ENCODE measurements at regions not wholly inside any gene's neighbourhood (a gene's known extent, or its start where the extent isn't known, plus 50 kb on each side); places are given as distances from the start of the nearest gene placed in this dataset.
"Not testable (repeated sequence)": the region's sequence is repeated elsewhere in the genome, so short reads cannot be mapped to it uniquely, and the experiment has no call there.

DNA sequence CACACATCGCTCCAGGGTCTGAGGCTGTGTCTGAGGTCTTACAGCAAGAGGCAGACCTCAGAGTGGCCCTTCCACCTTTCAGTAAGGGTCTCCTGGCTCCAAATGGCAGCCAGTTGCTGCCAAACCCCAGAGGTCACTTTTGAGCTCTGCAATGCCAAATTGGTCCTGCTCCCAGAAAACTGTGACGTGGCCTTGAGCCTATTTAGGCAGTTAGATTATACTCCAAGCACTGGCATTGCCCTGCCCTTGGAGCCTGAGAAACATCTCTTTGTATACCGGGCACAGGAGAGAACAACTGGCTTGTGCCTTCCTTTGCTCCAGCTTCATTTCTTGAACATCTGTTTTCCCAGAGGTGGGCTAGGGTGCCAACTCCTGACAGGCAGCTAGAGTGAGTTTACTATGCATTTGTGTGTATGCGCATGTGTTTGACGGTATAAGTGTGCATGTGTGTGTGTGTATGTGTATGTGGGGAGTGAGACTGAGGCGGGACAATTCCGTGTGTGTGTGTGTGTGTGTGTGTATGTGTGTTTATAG lies 134.5 kb downstream of the IER5 start:
- no peak overlapping the region for H3K14ac ChIP-seq (ENCODE audit: low read length)
- no peaks in the 10 kb centered on the region for H3K9me3 ChIP-seq (ENCODE audit: insufficient read depth, low read depth, low read length)
- H3K4me1 ChIP-seq (ENCODE audit: control insufficient read depth in 1 of 2, insufficient read depth in 2 of 2, low read length in 2 of 2): peaks cover 0 to 4% of the 10 kb centered on the region in 2 experiments
- H2BK120ac ChIP-seq (ENCODE audit: insufficient read depth, low read length, poor library complexity): no peak overlapping the region
- no peaks in the 10 kb centered on the region for H3K79me1 ChIP-seq (ENCODE audit: low read length)
- H2AK5ac ChIP-seq (ENCODE audit: low read length): no peak overlapping the region
- no peak overlapping the region for H3K18ac ChIP-seq (ENCODE audit: low read length)
- H3K4ac ChIP-seq (ENCODE audit: low read depth, low read length): no peak overlapping the region
- no peaks in the 10 kb centered on the region for H3K27me3 ChIP-seq (ENCODE audit: insufficient read depth, low read length)
- H3K36me3 ChIP-seq (ENCODE audit: control insufficient read depth in 1 of 2, insufficient read depth in 2 of 2, low read length in 2 of 2): no peaks in the 10 kb centered on the region
- H3K9ac ChIP-seq (ENCODE audit: low read length): no peak overlapping the region
- no peak overlapping the region for H4K8ac ChIP-seq (ENCODE audit: low read depth, low read length)
- H2AFZ ChIP-seq (ENCODE audit: insufficient read depth, low read length, poor library complexity): no peak overlapping the region
- WGBS (ENCODE audit: extremely low coverage, insufficient coverage, insufficient read length): no CpG with 5 or more reads among the region's 7 CpGs
- H3K4me3 ChIP-seq (ENCODE audit: low read depth, low read length): no peak overlapping the region
- H3K4me2 ChIP-seq (ENCODE audit: low read length): no peak overlapping the region
- DNase-seq: no peak
- H4K91ac ChIP-seq (ENCODE audit: low read depth, low read length): no peak overlapping the region
- no peak overlapping the region for H2BK5ac ChIP-seq (ENCODE audit: low read depth, low read length, poor library complexity)
- H3K23ac ChIP-seq (ENCODE audit: low read length): no peak overlapping the region
- no peaks in the 10 kb centered on the region for H3K79me2 ChIP-seq (ENCODE audit: control insufficient read depth, insufficient read depth, low read length, poor library complexity)
- no peak overlapping the region for H3K27ac ChIP-seq (ENCODE audit: low read depth, low read length)
- H4K12ac ChIP-seq (ENCODE audit: low read depth, low read length): no peak overlapping the region
- H2BK12ac ChIP-seq (ENCODE audit: low read length): no peak overlapping the region

DNA sequence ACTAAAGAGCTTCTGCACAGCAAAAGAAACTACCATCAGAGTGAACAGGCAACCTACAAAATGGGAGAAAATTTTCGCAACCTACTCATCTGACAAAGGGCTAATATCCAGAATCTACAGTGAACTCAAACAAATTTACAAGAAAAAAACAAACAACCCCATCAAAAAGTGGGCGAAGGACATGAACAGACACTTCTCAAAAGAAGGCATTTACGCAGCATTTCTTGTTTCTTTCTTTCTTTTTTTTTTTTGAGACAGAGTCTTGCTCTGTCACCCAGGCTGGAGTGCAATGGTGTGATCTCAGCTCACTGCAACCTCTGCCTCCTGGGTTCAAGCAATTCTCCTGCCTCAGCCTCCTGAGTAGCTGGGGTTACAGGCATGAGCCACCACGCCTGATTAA lies 138.2 kb downstream of the IER5 start:
- H3K4me2 ChIP-seq (ENCODE audit: low read length); H3K79me2 ChIP-seq (ENCODE audit: control insufficient read depth, insufficient read depth, low read length, poor library complexity); H3K23ac ChIP-seq (ENCODE audit: low read length); H2BK5ac ChIP-seq (ENCODE audit: low read depth, low read length, poor library complexity); DNase-seq; H2AFZ ChIP-seq (ENCODE audit: insufficient read depth, low read length, poor library complexity); H4K12ac ChIP-seq (ENCODE audit: low read depth, low read length); H3K79me1 ChIP-seq (ENCODE audit: low read length); H4K8ac ChIP-seq (ENCODE audit: low read depth, low read length); H3K27me3 ChIP-seq (ENCODE audit: insufficient read depth, low read length); H3K27ac ChIP-seq (ENCODE audit: low read depth, low read length); H3K14ac ChIP-seq (ENCODE audit: low read length); H2BK120ac ChIP-seq (ENCODE audit: insufficient read depth, low read length, poor library complexity); H3K9ac ChIP-seq (ENCODE audit: low read length); H2AK5ac ChIP-seq (ENCODE audit: low read length); H3K4me3 ChIP-seq (ENCODE audit: low read depth, low read length); H3K18ac ChIP-seq (ENCODE audit: low read length); H3K9me3 ChIP-seq (ENCODE audit: insufficient read depth, low read depth, low read length); H4K91ac ChIP-seq (ENCODE audit: low read depth, low read length); H3K4me1 ChIP-seq (ENCODE audit: control insufficient read depth in 1 of 2, insufficient read depth in 2 of 2, low read length in 2 of 2); H3K36me3 ChIP-seq (ENCODE audit: control insufficient read depth in 1 of 2, insufficient read depth in 2 of 2, low read length in 2 of 2); H2BK12ac ChIP-seq (ENCODE audit: low read length); H3K4ac ChIP-seq (ENCODE audit: low read depth, low read length): not testable (repeated sequence)
- no CpG with 5 or more reads among the region's 4 CpGs for WGBS (ENCODE audit: extremely low coverage, insufficient coverage, insufficient read length)

DNA sequence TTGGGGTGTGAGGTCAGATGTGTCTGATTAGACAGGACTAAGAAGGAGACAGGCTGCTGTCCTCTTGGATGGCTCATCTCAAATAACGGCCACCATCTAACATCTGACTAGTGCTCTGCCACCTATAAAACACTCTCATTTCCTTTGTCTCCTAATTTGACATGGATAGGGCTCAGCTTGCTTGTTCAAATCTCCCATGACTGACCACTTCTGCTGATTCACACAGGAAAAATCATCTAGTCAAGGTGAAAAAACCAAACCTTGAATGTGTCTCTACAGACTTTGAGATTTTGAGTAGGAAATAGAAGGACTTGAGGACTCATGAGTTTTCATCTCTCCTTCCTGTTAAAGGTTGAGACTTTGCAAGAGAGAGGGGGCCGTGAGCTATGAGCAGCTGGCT lies 150.6 kb downstream of the IER5 start:
- Histone ChIP-seq H3K18ac (ENCODE audit: low read length) (no peak overlapping the region), H2BK12ac (ENCODE audit: low read length) (no peak overlapping the region), H3K4me1 (ENCODE audit: control insufficient read depth in 1 of 2, insufficient read depth in 2 of 2, low read length in 2 of 2) (no peaks in the 10 kb centered on the region), H2AFZ (ENCODE audit: insufficient read depth, low read length, poor library complexity) (no peak overlapping the region), H3K23ac (ENCODE audit: low read length) (no peak overlapping the region), H3K4ac (ENCODE audit: low read depth, low read length) (no peak overlapping the region), H4K8ac (ENCODE audit: low read depth, low read length) (no peak overlapping the region), H4K12ac (ENCODE audit: low read depth, low read length) (no peak overlapping the region), H3K14ac (ENCODE audit: low read length) (no peak overlapping the region), H3K27me3 (ENCODE audit: insufficient read depth, low read length) (no peaks in the 10 kb centered on the region), H3K36me3 (ENCODE audit: control insufficient read depth in 1 of 2, insufficient read depth in 2 of 2, low read length in 2 of 2) (no peaks in the 10 kb centered on the region), H3K4me2 (ENCODE audit: low read length) (no peak overlapping the region), H3K4me3 (ENCODE audit: low read depth, low read length) (no peak overlapping the region), H2AK5ac (ENCODE audit: low read length) (no peak overlapping the region), H3K9ac (ENCODE audit: low read length) (no peak overlapping the region), H3K79me1 (ENCODE audit: low read length) (no peaks in the 10 kb centered on the region), H2BK5ac (ENCODE audit: low read depth, low read length, poor library complexity) (no peak overlapping the region), H2BK120ac (ENCODE audit: insufficient read depth, low read length, poor library complexity) (no peak overlapping the region), H3K27ac (ENCODE audit: low read depth, low read length) (no peak overlapping the region), H3K79me2 (ENCODE audit: control insufficient read depth, insufficient read depth, low read length, poor library complexity) (no peaks in the 10 kb centered on the region), H3K9me3 (ENCODE audit: insufficient read depth, low read depth, low read length) (peaks cover 4% of the 10 kb centered on the region), H4K91ac (ENCODE audit: low read depth, low read length) (no peak overlapping the region)
- DNase-seq: no peak
- WGBS (ENCODE audit: extremely low coverage, insufficient coverage, insufficient read length): no CpG with 5 or more reads among the region's 2 CpGs

DNA sequence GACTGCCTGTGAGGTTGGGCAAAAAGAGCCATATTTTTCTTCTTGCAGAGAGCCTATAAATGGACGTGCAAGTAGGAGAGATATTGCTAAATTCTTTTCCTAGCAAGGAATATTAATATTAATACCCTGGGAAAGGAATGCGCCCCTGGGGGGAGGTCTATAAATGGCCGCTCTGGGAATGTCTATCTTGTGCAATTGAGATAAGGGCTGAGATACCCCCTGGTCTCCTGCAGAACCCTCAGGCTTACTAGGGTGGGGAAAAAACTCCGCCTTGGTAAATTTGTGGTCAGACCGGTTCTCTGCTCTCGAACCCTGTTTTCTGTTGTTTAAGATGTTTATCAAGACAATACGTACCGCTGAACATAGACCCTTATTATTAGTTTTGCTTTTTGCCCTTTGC lies 157.8 kb downstream of the IER5 start:
- not testable (repeated sequence) for H2BK12ac ChIP-seq (ENCODE audit: low read length); H2BK5ac ChIP-seq (ENCODE audit: low read depth, low read length, poor library complexity); H2BK120ac ChIP-seq (ENCODE audit: insufficient read depth, low read length, poor library complexity); H3K9me3 ChIP-seq (ENCODE audit: insufficient read depth, low read depth, low read length); H3K36me3 ChIP-seq (ENCODE audit: control insufficient read depth in 1 of 2, insufficient read depth in 2 of 2, low read length in 2 of 2); H2AFZ ChIP-seq (ENCODE audit: insufficient read depth, low read length, poor library complexity); H4K8ac ChIP-seq (ENCODE audit: low read depth, low read length); H3K4me2 ChIP-seq (ENCODE audit: low read length); H4K12ac ChIP-seq (ENCODE audit: low read depth, low read length); H3K27me3 ChIP-seq (ENCODE audit: insufficient read depth, low read length); H3K4me3 ChIP-seq (ENCODE audit: low read depth, low read length); H3K9ac ChIP-seq (ENCODE audit: low read length); H4K91ac ChIP-seq (ENCODE audit: low read depth, low read length); H3K18ac ChIP-seq (ENCODE audit: low read length); H3K4ac ChIP-seq (ENCODE audit: low read depth, low read length); H2AK5ac ChIP-seq (ENCODE audit: low read length); H3K23ac ChIP-seq (ENCODE audit: low read length); H3K79me1 ChIP-seq (ENCODE audit: low read length); H3K14ac ChIP-seq (ENCODE audit: low read length); H3K27ac ChIP-seq (ENCODE audit: low read depth, low read length); H3K4me1 ChIP-seq (ENCODE audit: control insufficient read depth in 1 of 2, insufficient read depth in 2 of 2, low read length in 2 of 2); H3K79me2 ChIP-seq (ENCODE audit: control insufficient read depth, insufficient read depth, low read length, poor library complexity)
- no CpG with 5 or more reads among the region's 8 CpGs for whole genome bisulfite sequencing (ENCODE audit: extremely low coverage, insufficient coverage, insufficient read length)
- DNase-seq: peak in 1 of 2 donors; percentile 8

Measured in trophoblast cell (in vitro differentiated cells and primary cell).